ENCODE measurements at regions not wholly inside any gene's neighbourhood (a gene's known extent, or its start where the extent isn't known, plus 50 kb on each side); places are given as distances from the start of the nearest gene placed in this dataset.

DNA sequence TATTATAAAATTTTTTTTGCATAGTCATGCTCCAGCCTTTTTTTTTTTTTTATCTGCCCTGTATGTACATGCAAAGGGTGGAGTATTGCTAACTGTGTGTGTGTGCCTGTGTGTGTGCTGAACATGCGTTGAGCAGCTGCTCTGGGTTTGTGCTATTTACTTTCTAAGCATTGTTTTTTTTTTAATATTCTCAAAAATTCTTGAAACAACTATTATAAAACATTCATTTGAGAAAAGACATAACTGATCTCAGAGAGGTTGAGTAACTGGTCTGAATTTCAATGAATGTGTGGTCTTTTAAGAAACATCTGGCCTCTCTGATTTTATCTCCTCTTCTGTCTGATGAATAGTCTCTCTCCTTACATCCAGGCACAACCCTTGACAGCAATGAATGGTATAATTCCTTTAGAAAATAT is 366.0 kb upstream of the SLC14A2 start:
- intact Hi-C loops (cut with micrococcal nuclease): no loop called here
- DNase-seq (no peak), ATAC-seq (no peak)
- H3K9me2 ChIP-seq (replicated peaks; ENCODE audit: low read length): no peaks in the 10 kb centered on the region
- H4K20me1 ChIP-seq (ENCODE audit: low read length): no peaks in the 10 kb centered on the region
- H3K4me1 ChIP-seq (ENCODE audit: insufficient read depth, low read length): no peaks in the 10 kb centered on the region
- H3F3A ChIP-seq (ENCODE audit: low read length, unreplicated experiment): no peaks in the 10 kb centered on the region
- no peak for TF ChIP-seq EZH2phosphoT487 (IDR thresholded peaks at IDR 0.05; ENCODE audit: borderline replicate concordance, low read length)
- POLR2A ChIA-PET (ENCODE audit: unreplicated experiment): no interaction called here
- BruUV-seq (replicated peaks): no TSS peak
- no peak overlapping the region for H3K9ac ChIP-seq (ENCODE audit: low read length)
- H2AFZ ChIP-seq (ENCODE audit: low read length): no peak overlapping the region
- no peak overlapping the region for H3K4me2 ChIP-seq (ENCODE audit: low read length)
- no peaks in the 10 kb centered on the region for H3K27me3 ChIP-seq (ENCODE audit: low read length)
- H3K27ac ChIP-seq (ENCODE audit: low read length): no peak overlapping the region
- no peaks in the 10 kb centered on the region for H3K9me3 ChIP-seq (ENCODE audit: low read length)
- CTCF ChIA-PET: interaction anchor here (0.6 kb wide), 1 partner anchor 569 kb away, joined by 3 read pairs; the partner anchor contains the start of gene SETBP1
- H3K36me3 ChIP-seq (ENCODE audit: low read depth, low read length): no peaks in the 10 kb centered on the region
- H3K4me3 ChIP-seq (ENCODE audit: low read length): no peak overlapping the region
- H3K79me2 ChIP-seq (ENCODE audit: low read length): no peaks in the 10 kb centered on the region

DNA sequence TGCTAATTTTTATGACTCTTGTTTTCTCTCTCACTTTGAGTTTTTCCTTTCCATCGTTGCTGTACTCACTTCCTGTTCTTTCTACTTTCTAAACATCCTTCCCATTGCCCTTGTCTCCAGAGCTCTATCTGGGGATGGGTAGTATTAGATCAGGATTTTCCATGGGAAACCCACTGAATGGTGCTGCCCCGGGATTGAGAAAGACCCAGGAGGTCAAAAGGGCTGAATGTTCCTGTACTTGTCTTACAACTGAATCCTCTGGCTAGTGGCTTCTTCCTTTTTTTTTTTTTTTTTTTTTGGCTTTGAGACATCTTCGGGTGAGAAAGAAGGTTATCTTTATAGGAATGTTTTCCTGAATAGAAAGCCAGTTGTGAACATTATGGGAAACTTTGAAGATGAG is 364.8 kb upstream of the SLC14A2 start:
- H3K9me3 ChIP-seq (ENCODE audit: low read length): no peaks in the 10 kb centered on the region
- H3K4me1 ChIP-seq (ENCODE audit: insufficient read depth, low read length): no peaks in the 10 kb centered on the region
- H3K79me2 ChIP-seq (ENCODE audit: low read length): no peaks in the 10 kb centered on the region
- H3K27ac ChIP-seq (ENCODE audit: low read length): no peak overlapping the region
- H4K20me1 ChIP-seq (ENCODE audit: low read length): no peaks in the 10 kb centered on the region
- no peaks in the 10 kb centered on the region for H3F3A ChIP-seq (ENCODE audit: low read length, unreplicated experiment)
- H2AFZ ChIP-seq (ENCODE audit: low read length): no peak overlapping the region
- H3K9me2 ChIP-seq (replicated peaks; ENCODE audit: low read length): no peaks in the 10 kb centered on the region
- DNase-seq (no peak), ATAC-seq (no peak)
- H3K4me3 ChIP-seq (ENCODE audit: low read length): no peak overlapping the region
- intact Hi-C loops (cut with micrococcal nuclease): no loop called here
- no peak overlapping the region for H3K4me2 ChIP-seq (ENCODE audit: low read length)
- H3K9ac ChIP-seq (ENCODE audit: low read length): no peak overlapping the region
- ChIA-PET CTCF (no interaction called here), POLR2A (ENCODE audit: unreplicated experiment) (no interaction called here)
- H3K36me3 ChIP-seq (ENCODE audit: low read depth, low read length): no peaks in the 10 kb centered on the region
- TF ChIP-seq, protein P1, sequence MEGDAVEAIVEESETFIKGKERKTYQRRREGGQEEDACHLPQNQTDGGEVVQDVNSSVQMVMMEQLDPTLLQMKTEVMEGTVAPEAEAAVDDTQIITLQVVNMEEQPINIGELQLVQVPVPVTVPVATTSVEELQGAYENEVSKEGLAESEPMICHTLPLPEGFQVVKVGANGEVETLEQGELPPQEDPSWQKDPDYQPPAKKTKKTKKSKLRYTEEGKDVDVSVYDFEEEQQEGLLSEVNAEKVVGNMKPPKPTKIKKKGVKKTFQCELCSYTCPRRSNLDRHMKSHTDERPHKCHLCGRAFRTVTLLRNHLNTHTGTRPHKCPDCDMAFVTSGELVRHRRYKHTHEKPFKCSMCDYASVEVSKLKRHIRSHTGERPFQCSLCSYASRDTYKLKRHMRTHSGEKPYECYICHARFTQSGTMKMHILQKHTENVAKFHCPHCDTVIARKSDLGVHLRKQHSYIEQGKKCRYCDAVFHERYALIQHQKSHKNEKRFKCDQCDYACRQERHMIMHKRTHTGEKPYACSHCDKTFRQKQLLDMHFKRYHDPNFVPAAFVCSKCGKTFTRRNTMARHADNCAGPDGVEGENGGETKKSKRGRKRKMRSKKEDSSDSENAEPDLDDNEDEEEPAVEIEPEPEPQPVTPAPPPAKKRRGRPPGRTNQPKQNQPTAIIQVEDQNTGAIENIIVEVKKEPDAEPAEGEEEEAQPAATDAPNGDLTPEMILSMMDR (conservative IDR thresholded peaks at IDR 0.05; ENCODE audit: low read depth, low read length): no peak
- TF ChIP-seq EZH2phosphoT487 (IDR thresholded peaks at IDR 0.05; ENCODE audit: borderline replicate concordance, low read length): no peak
- H3K27me3 ChIP-seq (ENCODE audit: low read length): no peaks in the 10 kb centered on the region
- BruUV-seq (replicated peaks): no TSS peak

DNA sequence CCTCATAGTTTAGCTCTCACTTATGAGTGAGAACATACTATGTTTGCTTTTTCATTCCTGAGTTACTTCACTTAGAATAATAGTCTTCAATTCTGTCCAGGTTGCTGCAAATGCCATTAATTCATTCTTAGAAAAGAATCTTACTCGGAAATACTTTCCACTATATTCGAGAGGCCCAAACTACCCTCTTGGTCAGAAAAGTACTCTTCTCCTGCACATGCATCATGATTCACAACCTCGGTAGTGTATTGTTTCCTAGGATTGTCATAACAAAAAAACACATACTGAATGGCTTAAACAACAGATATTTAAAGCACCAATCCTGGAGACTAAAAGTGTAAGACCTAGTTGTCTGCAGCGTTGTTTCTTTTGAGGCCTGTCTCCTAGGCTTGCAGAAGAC is 364.0 kb upstream of the SLC14A2 start:
- no peak overlapping the region for H3K9ac ChIP-seq (ENCODE audit: low read length)
- no peaks in the 10 kb centered on the region for H3K9me3 ChIP-seq (ENCODE audit: low read length)
- H3K27me3 ChIP-seq (ENCODE audit: low read length): no peaks in the 10 kb centered on the region
- H3K36me3 ChIP-seq (ENCODE audit: low read depth, low read length): no peaks in the 10 kb centered on the region
- DNase-seq (no peak), ATAC-seq (no peak)
- H3K79me2 ChIP-seq (ENCODE audit: low read length): no peaks in the 10 kb centered on the region
- H3K4me1 ChIP-seq (ENCODE audit: insufficient read depth, low read length): no peaks in the 10 kb centered on the region
- no peak overlapping the region for H3K4me2 ChIP-seq (ENCODE audit: low read length)
- ChIA-PET CTCF (no interaction called here), POLR2A (ENCODE audit: unreplicated experiment) (no interaction called here)
- no peaks in the 10 kb centered on the region for H3K9me2 ChIP-seq (replicated peaks; ENCODE audit: low read length)
- no peak overlapping the region for H3K4me3 ChIP-seq (ENCODE audit: low read length)
- no peaks in the 10 kb centered on the region for H3F3A ChIP-seq (ENCODE audit: low read length, unreplicated experiment)
- H2AFZ ChIP-seq (ENCODE audit: low read length): no peak overlapping the region
- TF ChIP-seq EZH2phosphoT487 (IDR thresholded peaks at IDR 0.05; ENCODE audit: borderline replicate concordance, low read length): no peak
- no peak for TF ChIP-seq EZH2 (IDR thresholded peaks at IDR 0.05; ENCODE audit: low read length, unreplicated experiment)
- TF ChIP-seq, protein P1 (conservative IDR thresholded peaks at IDR 0.05; ENCODE audit: low read depth, low read length): no peak
- intact Hi-C loops (cut with micrococcal nuclease): no loop called here
- H4K20me1 ChIP-seq (ENCODE audit: low read length): no peaks in the 10 kb centered on the region
- no TSS peak for BruUV-seq (replicated peaks)
- H3K27ac ChIP-seq (ENCODE audit: low read length): no peak overlapping the region

All from PC-3 (cell line).